OCI-LY3 (cell line): ENCODE measurements at regions not wholly inside any gene's neighbourhood (a gene's known extent, or its start where the extent isn't known, plus 50 kb on each side); places are given as distances from the start of the nearest gene placed in this dataset.
"Not testable (repeated sequence)": the region's sequence is repeated elsewhere in the genome, so short reads cannot be mapped to it uniquely, and the experiment has no call there.

ENCODE experiments used
- H2AFZ ChIP-seq: fragments of 200-600, 300-600 bp; shearing (Covaris generic); 2 replicates; pipeline ENCODE4 v1.6.0; 2014; ENCODE audit warnings: antibody characterized with exemption, low read depth, low read length
- H3K27ac ChIP-seq: fragments of 200-600, 300-600 bp; sonication (generic); 2 replicates; pipeline ENCODE4 v1.5.1; 2014; ENCODE audit warnings: mild to moderate bottlenecking, low read length, moderate library complexity, mixed read lengths
- H3K27me3 ChIP-seq: fragments of 200-600, 300-600 bp; sonication (generic); 2 replicates; pipeline ENCODE4 v1.6.1; 2014; ENCODE audit warnings: low read depth, low read length, mixed read lengths
- H3K36me3 ChIP-seq: fragments of 200-600, 300-600 bp; sonication (generic); replicated peaks from 2 replicates; pipeline ENCODE3; 2014; ENCODE audit warnings: low read depth, low read length, mixed read lengths
- H3K4me1 ChIP-seq: fragments of 300-600, 200-600 bp; sonication (generic); 2 replicates; pipeline ENCODE4 v1.6.1; 2014; ENCODE audit warnings: low read length, mixed read lengths
- H3K4me2 ChIP-seq: fragments of 200-600, 300-600 bp; sonication (generic); 2 replicates; pipeline ENCODE4 v1.6.1; 2014; ENCODE audit warnings: low read length, mixed read lengths
- H3K4me3 ChIP-seq: fragments of 300-600, 200-600 bp; sonication (generic); 2 replicates; pipeline ENCODE4 v1.5.1; 2014; ENCODE audit warnings: antibody characterized with exemption, mild to moderate bottlenecking, low read length, moderate library complexity
- H3K79me2 ChIP-seq: fragments of 300-600, 200-600 bp; shearing (Covaris generic); 2 replicates; pipeline ENCODE4 v1.6.1; 2014; ENCODE audit warnings: mild to moderate bottlenecking, low read length, mixed read lengths
- H3K9ac ChIP-seq: fragments of 300-600, 200-600 bp; shearing (Covaris generic); 2 replicates; pipeline ENCODE4 v1.6.0; 2014; ENCODE audit warnings: mild to moderate bottlenecking, low read length, moderate library complexity
- H3K9me3 ChIP-seq: fragments of 200-600, 300-600 bp; shearing (Covaris generic); 2 replicates; pipeline ENCODE4 v1.6.1; 2014; ENCODE audit warnings: low read length, mixed read lengths; ENCODE audit not compliant: insufficient read depth
- H4K20me1 ChIP-seq: fragments of 200-600, 300-600 bp; sonication (generic); 2 replicates; pipeline ENCODE4 v1.6.1; 2016; ENCODE audit warnings: low read length, mixed read lengths; ENCODE audit not compliant: insufficient read depth
- CTCF ChIP-seq: fragments of 200-600, 300-600 bp; sonication (generic); IDR thresholded peaks from 2 replicates; pipeline ENCODE4 v1.5.1; 2014; ENCODE audit warnings: antibody characterized with exemption, low read length, low read depth
- EZH2phosphoT487 ChIP-seq: fragments of 200-600 bp; shearing (Covaris generic); IDR thresholded peaks from 2 replicates; pipeline ENCODE4 v1.6.1; 2018; ENCODE audit warnings: antibody characterized with exemption, mixed run types, low read depth

DNA sequence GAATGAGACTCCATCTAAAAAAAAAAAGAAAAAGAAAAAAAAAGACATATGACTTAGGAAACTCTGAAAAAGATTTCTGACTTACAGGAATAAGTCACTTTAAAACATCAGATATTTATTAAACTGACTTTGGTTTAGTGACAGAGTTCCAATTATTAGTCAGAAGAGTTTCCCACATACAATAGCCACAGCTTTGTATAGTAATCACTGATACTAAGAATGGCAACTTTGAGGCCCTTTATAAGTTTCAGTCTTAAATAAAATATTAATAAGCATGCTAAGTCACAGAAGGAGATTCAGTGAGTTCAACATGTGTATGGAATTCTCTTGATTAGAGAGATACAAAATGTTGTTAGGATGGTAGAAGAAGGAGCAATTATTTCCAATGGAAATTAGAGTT is 652.3 kb upstream of the AMOT start:
- H3K27me3 ChIP-seq, result no peaks in the 10 kb centered on the region
- no peaks in the 10 kb centered on the region for H3K79me2 ChIP-seq
- H4K20me1 ChIP-seq, result no peaks in the 10 kb centered on the region
- H3K4me3 ChIP-seq, result no peak overlapping the region
- no peak overlapping the region for H3K9ac ChIP-seq
- TF ChIP-seq CTCF (no peak), EZH2phosphoT487 (no peak)
- H3K9me3 ChIP-seq, result no peaks in the 10 kb centered on the region
- H3K4me2 ChIP-seq, result no peak overlapping the region
- no peaks in the 10 kb centered on the region for H3K4me1 ChIP-seq
- H2AFZ ChIP-seq, result no peak overlapping the region
- no peaks in the 10 kb centered on the region for H3K36me3 ChIP-seq
- H3K27ac ChIP-seq, result no peak overlapping the region

GRCh38 chrX:113473418-113473817 is 632.8 kb upstream of the AMOT start:
- H3K4me3 ChIP-seq, result no peak overlapping the region
- no peak for TF ChIP-seq EZH2phosphoT487
- TF ChIP-seq CTCF, result no peak
- H3K27ac ChIP-seq, result 0 out of 2 replicates have a peak overlapping the region, but pooled peaks have one; percentile 32
- H4K20me1 ChIP-seq, result no peaks in the 10 kb centered on the region
- H3K4me1 ChIP-seq, result peaks cover 31% of the 10 kb centered on the region
- H3K9ac ChIP-seq, result no peak overlapping the region
- no peak overlapping the region for H2AFZ ChIP-seq
- H3K4me2 ChIP-seq, result peak overlapping the region; percentile 65
- no peaks in the 10 kb centered on the region for H3K79me2 ChIP-seq
- no peaks in the 10 kb centered on the region for H3K36me3 ChIP-seq
- H3K27me3 ChIP-seq, result no peaks in the 10 kb centered on the region
- no peaks in the 10 kb centered on the region for H3K9me3 ChIP-seq

DNA sequence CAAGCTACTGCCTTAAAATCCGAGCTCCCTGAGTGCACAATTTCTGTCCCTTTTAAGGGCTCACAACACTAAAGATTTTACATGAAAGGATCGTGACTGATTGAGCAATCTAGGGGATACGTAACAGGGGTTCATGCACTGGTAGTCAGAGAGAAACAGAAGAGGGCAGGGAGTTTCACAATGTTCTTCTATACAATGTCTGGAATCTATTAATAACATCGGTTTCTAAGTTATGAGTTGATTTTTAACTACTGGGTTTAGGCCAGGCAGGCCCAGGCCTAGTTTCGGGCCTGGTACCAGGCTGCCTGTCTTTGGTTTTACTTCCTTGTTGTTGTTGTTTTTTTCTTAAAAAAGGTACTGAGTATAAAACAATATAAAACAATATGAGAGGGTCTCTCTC is 632.4 kb upstream of the AMOT start:
- not testable (repeated sequence) for H3K9me3 ChIP-seq, H3K36me3 ChIP-seq, H3K79me2 ChIP-seq, H2AFZ ChIP-seq, H3K27me3 ChIP-seq, H4K20me1 ChIP-seq
- Histone ChIP-seq H3K4me3 (peak overlapping the region; percentile 32), H3K27ac (peak overlapping the region; percentile 32; the same call in 1 of the 2 replicates), H3K4me2 (peak overlapping the region; percentile 65), H3K9ac (0 out of 2 replicates have a peak overlapping the region, but pooled peaks have one; percentile 31), H3K4me1 (peaks cover 31% of the 10 kb centered on the region)

DNA sequence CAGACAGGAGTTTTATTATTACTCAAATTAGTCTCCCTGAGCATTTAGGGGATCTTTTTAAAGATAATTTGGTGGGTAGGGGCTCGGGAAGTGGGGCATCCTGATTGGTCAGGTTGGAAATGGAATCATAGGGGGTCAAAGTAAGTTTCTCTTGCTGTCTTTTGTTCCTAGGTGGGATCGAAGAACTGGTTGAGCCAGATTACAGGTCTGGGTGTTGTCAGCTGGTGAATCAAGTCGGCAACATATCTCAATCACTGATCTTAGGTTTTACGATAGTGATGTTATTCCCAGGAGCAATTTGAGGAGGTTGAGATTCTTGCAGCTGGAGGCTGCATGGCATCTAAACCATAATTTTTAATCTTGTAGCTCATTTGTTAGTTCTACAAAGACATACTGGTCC is 629.5 kb upstream of the AMOT start:
- Histone ChIP-seq H3K4me3 (no peak overlapping the region), H3K4me1 (peaks cover 31% of the 10 kb centered on the region), H3K27me3 (no peaks in the 10 kb centered on the region), H3K79me2 (no peaks in the 10 kb centered on the region), H3K4me2 (no peak overlapping the region), H4K20me1 (no peaks in the 10 kb centered on the region), H3K27ac (no peak overlapping the region), H2AFZ (no peak overlapping the region), H3K36me3 (no peaks in the 10 kb centered on the region), H3K9me3 (no peaks in the 10 kb centered on the region), H3K9ac (no peak overlapping the region)
- TF ChIP-seq EZH2phosphoT487 (no peak), CTCF (no peak)

DNA sequence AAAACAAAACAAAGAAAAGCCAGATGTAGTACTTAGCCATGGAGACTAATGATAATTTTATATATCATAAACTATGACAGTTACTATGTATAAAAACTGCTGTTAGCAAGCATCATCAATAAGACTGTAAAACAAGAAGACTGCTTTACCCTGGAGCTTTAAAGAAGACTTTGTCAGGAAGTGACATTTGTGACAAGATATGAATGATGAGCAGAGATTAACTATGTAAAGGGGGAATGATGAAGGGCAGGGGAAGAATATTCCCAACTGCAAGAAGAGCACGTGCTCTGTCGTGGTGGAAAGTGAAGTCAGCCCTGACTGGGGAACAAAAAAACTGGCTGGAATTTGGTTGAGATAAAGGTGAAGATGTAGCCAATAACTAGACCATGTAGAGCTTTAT is 617.1 kb upstream of the AMOT start:
- TF ChIP-seq CTCF, result no peak
- no peak for TF ChIP-seq EZH2phosphoT487
- no peak overlapping the region for H3K9ac ChIP-seq
- no peak overlapping the region for H3K4me3 ChIP-seq
- H4K20me1 ChIP-seq, result no peaks in the 10 kb centered on the region
- H2AFZ ChIP-seq, result no peak overlapping the region
- H3K9me3 ChIP-seq, result no peaks in the 10 kb centered on the region
- H3K36me3 ChIP-seq, result no peaks in the 10 kb centered on the region
- H3K27ac ChIP-seq, result no peak overlapping the region
- H3K27me3 ChIP-seq, result no peaks in the 10 kb centered on the region
- no peaks in the 10 kb centered on the region for H3K79me2 ChIP-seq
- H3K4me1 ChIP-seq, result no peaks in the 10 kb centered on the region
- H3K4me2 ChIP-seq, result no peak overlapping the region
